ENCODE measurements at regions not wholly inside any gene's neighbourhood (a gene's known extent, or its start where the extent isn't known, plus 50 kb on each side); places are given as distances from the start of the nearest gene placed in this dataset.

GRCh38 chrX:39982948-39983347 lies 114.8 kb downstream of the BCOR start:
- no peak for DNase-seq

- no peak for DNase-seq
Observed at GRCh38 chrX:39983715-39984114, 114.0 kb downstream of the BCOR start.

GRCh38 chrX:39984191-39984956 lies 113.4 kb downstream of the BCOR start:
- DNase-seq = no peak

GRCh38 chrX:39985071-39985470 lies 112.7 kb downstream of the BCOR start:
- DNase-seq = no peak

- DNase-seq = no peak
Observed at GRCh38 chrX:39985551-39985950, 112.2 kb downstream of the BCOR start.

- no peak for DNase-seq
Observed at GRCh38 chrX:39988496-39988895, 109.3 kb downstream of the BCOR start.

- no peak for DNase-seq
Observed at GRCh38 chrX:39990388-39990787, 107.4 kb downstream of the BCOR start.

- no peak for DNase-seq
Observed at GRCh38 chrX:39992300-39992699, 105.5 kb downstream of the BCOR start.

GRCh38 chrX:39995457-39995856 lies 102.3 kb downstream of the BCOR start:
- no peak for DNase-seq

- DNase-seq = no peak
Observed at GRCh38 chrX:39996536-39996935, 101.2 kb downstream of the BCOR start.

- no peak for DNase-seq
Observed at GRCh38 chrX:39998636-39999406, 98.9 kb downstream of the BCOR start.
